ENCODE measurements at regions not wholly inside any gene's neighbourhood (a gene's known extent, or its start where the extent isn't known, plus 50 kb on each side); places are given as distances from the start of the nearest gene placed in this dataset.

DNA sequence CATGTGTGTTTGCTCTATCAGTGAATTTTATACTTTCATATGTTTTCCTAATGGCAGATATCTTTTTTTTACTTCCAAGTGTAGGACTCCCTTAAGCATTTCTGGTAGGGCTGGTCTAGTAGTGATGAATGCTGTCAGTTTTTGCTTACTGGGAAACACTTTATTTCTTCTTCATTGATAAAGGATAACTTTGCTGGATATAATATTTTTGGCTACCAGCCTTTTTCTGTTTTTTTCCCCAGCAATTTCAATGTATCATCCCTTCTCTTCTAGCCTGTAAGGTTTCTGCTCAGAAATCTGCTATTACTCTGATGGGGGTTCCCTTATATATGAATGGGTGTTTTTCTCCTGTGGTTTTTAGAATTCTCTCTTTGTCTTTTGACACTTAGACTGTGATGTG is 980.6 kb upstream of the PIK3C3 start:
- Histone ChIP-seq H3K27me3 (replicated peaks; ENCODE audit: control insufficient read depth, insufficient read depth, low read length) (no peaks in the 10 kb centered on the region), H3K36me3 (ENCODE audit: control insufficient read depth, insufficient read depth, low read length) (no peaks in the 10 kb centered on the region), H3K4me3 (replicated peaks; ENCODE audit: low read depth, low read length) (no peak overlapping the region)
- TF ChIP-seq, protein P1, sequence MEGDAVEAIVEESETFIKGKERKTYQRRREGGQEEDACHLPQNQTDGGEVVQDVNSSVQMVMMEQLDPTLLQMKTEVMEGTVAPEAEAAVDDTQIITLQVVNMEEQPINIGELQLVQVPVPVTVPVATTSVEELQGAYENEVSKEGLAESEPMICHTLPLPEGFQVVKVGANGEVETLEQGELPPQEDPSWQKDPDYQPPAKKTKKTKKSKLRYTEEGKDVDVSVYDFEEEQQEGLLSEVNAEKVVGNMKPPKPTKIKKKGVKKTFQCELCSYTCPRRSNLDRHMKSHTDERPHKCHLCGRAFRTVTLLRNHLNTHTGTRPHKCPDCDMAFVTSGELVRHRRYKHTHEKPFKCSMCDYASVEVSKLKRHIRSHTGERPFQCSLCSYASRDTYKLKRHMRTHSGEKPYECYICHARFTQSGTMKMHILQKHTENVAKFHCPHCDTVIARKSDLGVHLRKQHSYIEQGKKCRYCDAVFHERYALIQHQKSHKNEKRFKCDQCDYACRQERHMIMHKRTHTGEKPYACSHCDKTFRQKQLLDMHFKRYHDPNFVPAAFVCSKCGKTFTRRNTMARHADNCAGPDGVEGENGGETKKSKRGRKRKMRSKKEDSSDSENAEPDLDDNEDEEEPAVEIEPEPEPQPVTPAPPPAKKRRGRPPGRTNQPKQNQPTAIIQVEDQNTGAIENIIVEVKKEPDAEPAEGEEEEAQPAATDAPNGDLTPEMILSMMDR (IDR thresholded peaks at IDR 0.05; ENCODE audit: insufficient read depth, low read length, poor library complexity, severe bottlenecking): no peak
- DNase-seq (ENCODE audit: extremely low read depth, insufficient read length): no peak

DNA sequence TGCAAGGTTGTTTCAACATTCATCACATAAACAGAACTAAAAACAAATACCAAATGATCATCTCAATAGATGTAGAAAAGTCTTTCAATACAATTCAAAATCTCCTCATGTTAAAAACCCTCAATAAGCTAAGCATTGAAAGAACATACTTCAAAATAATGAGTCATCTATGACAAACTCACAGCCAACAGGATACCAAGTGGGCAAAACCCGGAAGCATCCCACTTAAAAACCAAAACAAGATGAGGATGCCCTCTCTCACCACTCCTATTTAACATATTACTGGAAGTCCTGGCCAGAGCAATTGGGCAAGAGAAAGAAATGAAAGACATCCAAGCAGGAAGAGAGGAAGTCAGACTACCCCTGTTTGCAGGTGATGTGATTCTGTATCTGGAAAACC is 992.2 kb upstream of the PIK3C3 start:
- Histone ChIP-seq H3K36me3 (ENCODE audit: control insufficient read depth, insufficient read depth, low read length) (no peaks in the 10 kb centered on the region), H3K4me3 (replicated peaks; ENCODE audit: low read depth, low read length) (no peak overlapping the region), H3K27me3 (replicated peaks; ENCODE audit: control insufficient read depth, insufficient read depth, low read length) (no peaks in the 10 kb centered on the region)
- TF ChIP-seq, protein P1 (IDR thresholded peaks at IDR 0.05; ENCODE audit: insufficient read depth, low read length, poor library complexity, severe bottlenecking): no peak
- DNase-seq (ENCODE audit: extremely low read depth, insufficient read length): no peak

DNA sequence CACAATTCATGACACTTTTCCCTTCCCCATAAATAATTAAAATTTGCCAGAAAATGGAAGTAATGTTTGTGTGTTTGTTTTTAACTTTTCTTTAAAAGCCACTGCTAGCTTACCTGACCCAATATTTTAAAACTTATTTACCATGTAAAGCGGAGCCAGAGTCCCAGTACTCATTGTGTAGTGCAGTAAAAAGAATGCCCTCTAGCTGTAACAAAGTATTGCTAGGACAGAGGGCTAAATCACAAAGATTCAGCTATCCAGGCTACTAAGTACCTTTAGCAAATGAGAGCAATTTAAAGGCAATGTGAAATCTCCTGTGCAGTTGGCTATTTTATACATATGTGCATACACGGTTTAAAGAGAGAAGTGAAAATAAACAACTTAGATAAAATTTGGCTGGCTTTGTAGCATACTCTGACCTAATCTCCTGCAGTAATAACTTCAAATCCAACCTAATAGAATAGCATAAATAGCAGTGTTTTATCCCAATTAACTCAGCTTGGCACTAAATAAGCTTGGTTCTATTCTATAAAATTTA is 997.4 kb upstream of the PIK3C3 start:
- Histone ChIP-seq H3K4me3 (replicated peaks; ENCODE audit: low read depth, low read length) (no peak overlapping the region), H3K27me3 (replicated peaks; ENCODE audit: control insufficient read depth, insufficient read depth, low read length) (no peaks in the 10 kb centered on the region), H3K36me3 (ENCODE audit: control insufficient read depth, insufficient read depth, low read length) (no peaks in the 10 kb centered on the region)
- TF ChIP-seq, protein P1 (IDR thresholded peaks at IDR 0.05; ENCODE audit: insufficient read depth, low read length, poor library complexity, severe bottlenecking): no peak
- DNase-seq (ENCODE audit: extremely low read depth, insufficient read length): no peak

DNA sequence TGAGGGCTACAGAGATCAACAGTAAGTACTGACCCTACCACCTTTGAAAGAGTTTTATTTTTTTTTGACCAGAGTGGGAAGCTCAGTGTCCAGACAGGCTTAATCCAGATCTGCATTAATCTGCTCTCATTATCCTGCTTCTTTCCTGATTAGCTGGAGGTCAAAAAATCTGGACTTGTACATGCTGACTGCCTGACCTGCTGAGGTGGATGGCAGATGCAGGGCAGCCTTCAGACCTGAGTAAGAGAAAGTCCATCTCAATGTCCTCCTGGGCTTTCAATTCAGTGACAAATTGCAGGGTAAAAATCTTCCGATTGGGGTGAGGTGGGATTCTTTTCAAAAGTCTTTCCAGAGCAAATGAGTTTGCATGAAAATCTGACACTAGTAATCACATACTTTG is 998.8 kb upstream of the PIK3C3 start:
- Histone ChIP-seq H3K27me3 (replicated peaks; ENCODE audit: control insufficient read depth, insufficient read depth, low read length) (no peaks in the 10 kb centered on the region), H3K4me3 (replicated peaks; ENCODE audit: low read depth, low read length) (no peak overlapping the region), H3K36me3 (ENCODE audit: control insufficient read depth, insufficient read depth, low read length) (no peaks in the 10 kb centered on the region)
- DNase-seq (ENCODE audit: extremely low read depth, insufficient read length): no peak
- TF ChIP-seq, protein P1 (IDR thresholded peaks at IDR 0.05; ENCODE audit: insufficient read depth, low read length, poor library complexity, severe bottlenecking): no peak

DNA sequence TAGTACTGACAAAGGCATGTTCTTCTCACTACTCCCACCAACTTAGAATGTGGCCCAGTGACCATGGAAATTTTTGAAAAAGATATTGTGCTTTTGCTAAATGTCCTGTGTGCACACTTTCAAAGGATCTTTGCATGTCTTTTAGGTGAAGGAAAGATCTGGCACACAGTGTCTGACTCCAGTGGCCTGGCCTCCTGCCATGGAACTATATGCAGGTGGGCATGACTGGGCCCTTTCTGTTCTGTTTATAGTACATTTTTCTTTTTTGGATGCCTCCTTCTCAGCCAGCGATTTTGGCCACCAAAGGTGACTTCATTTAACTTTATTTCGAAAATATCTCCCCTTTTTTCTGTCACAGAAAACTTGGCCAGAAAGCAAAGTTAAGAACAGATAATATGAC is 999.7 kb upstream of the PIK3C3 start:
- no peak for DNase-seq (ENCODE audit: extremely low read depth, insufficient read length)
- Histone ChIP-seq H3K36me3 (ENCODE audit: control insufficient read depth, insufficient read depth, low read length) (no peaks in the 10 kb centered on the region), H3K4me3 (replicated peaks; ENCODE audit: low read depth, low read length) (no peak overlapping the region), H3K27me3 (replicated peaks; ENCODE audit: control insufficient read depth, insufficient read depth, low read length) (no peaks in the 10 kb centered on the region)
- TF ChIP-seq, protein P1 (IDR thresholded peaks at IDR 0.05; ENCODE audit: insufficient read depth, low read length, poor library complexity, severe bottlenecking): no peak

Data from GM06990 (cell line).